ENCODE measurements at regions not wholly inside any gene's neighbourhood (a gene's known extent, or its start where the extent isn't known, plus 50 kb on each side); places are given as distances from the start of the nearest gene placed in this dataset.
"Not testable (repeated sequence)": the region's sequence is repeated elsewhere in the genome, so short reads cannot be mapped to it uniquely, and the experiment has no call there.

GRCh38 chrX:106220177-106220576 is 52.1 kb downstream of the PWWP3B start:
- no peak for DNase-seq (ENCODE audit: low read depth in 4 of 4, low spot score in 1 of 4)

GRCh38 chrX:106243376-106243775 is 75.3 kb downstream of the PWWP3B start:
- no peak for DNase-seq (ENCODE audit: low read depth in 4 of 4, low spot score in 1 of 4)

GRCh38 chrX:106246511-106246910 is 78.4 kb downstream of the PWWP3B start:
- DNase-seq (ENCODE audit: low read depth in 4 of 4, low spot score in 1 of 4) = no peak

- DNase-seq (ENCODE audit: low read depth in 4 of 4, low spot score in 1 of 4) = no peak
Observed at GRCh38 chrX:106247162-106247561, 79.1 kb downstream of the PWWP3B start.

- DNase-seq (ENCODE audit: low read depth in 4 of 4, low spot score in 1 of 4) = no peak
Observed at GRCh38 chrX:106249706-106250379, 81.7 kb downstream of the PWWP3B start.

GRCh38 chrX:106263817-106264216 is 95.7 kb downstream of the PWWP3B start:
- DNase-seq (ENCODE audit: low read depth in 4 of 4, low spot score in 1 of 4) = no peak

GRCh38 chrX:106273947-106274587 is 106.0 kb downstream of the PWWP3B start:
- not testable (repeated sequence) for DNase-seq (ENCODE audit: low read depth in 4 of 4, low spot score in 1 of 4)

- not testable (repeated sequence) for DNase-seq (ENCODE audit: low read depth in 4 of 4, low spot score in 1 of 4)
Observed at GRCh38 chrX:106275172-106275571, 107.1 kb downstream of the PWWP3B start.

GRCh38 chrX:106278951-106279350 is 110.8 kb downstream of the PWWP3B start:
- DNase-seq (ENCODE audit: low read depth in 4 of 4, low spot score in 1 of 4) = no peak

- DNase-seq (ENCODE audit: low read depth in 4 of 4, low spot score in 1 of 4) = no peak
Observed at GRCh38 chrX:106281383-106281782, 113.3 kb downstream of the PWWP3B start.

- DNase-seq (ENCODE audit: low read depth in 4 of 4, low spot score in 1 of 4) = no peak
Observed at GRCh38 chrX:106283841-106284240, 115.7 kb downstream of the PWWP3B start.

GRCh38 chrX:106284431-106285025 is 116.4 kb downstream of the PWWP3B start:
- no peak for DNase-seq (ENCODE audit: low read depth in 4 of 4, low spot score in 1 of 4)

- DNase-seq (ENCODE audit: low read depth in 4 of 4, low spot score in 1 of 4) = no peak
Observed at GRCh38 chrX:106286053-106286650, 118.0 kb downstream of the PWWP3B start.

GRCh38 chrX:106290778-106291177 is 122.7 kb downstream of the PWWP3B start:
- not testable (repeated sequence) for DNase-seq (ENCODE audit: low read depth in 4 of 4, low spot score in 1 of 4)

- DNase-seq (ENCODE audit: low read depth in 4 of 4, low spot score in 1 of 4) = not testable (repeated sequence)
Observed at GRCh38 chrX:106291779-106292390, 123.8 kb downstream of the PWWP3B start.

GRCh38 chrX:106300239-106300638 is 132.1 kb downstream of the PWWP3B start:
- no peak for DNase-seq (ENCODE audit: low read depth in 4 of 4, low spot score in 1 of 4)

- DNase-seq (ENCODE audit: low read depth in 4 of 4, low spot score in 1 of 4) = no peak
Observed at GRCh38 chrX:106300656-106301055, 132.6 kb downstream of the PWWP3B start.

- DNase-seq (ENCODE audit: low read depth in 4 of 4, low spot score in 1 of 4) = no peak
Observed at GRCh38 chrX:106302304-106302703, 134.2 kb downstream of the PWWP3B start.

GRCh38 chrX:106306391-106306947 is 138.4 kb downstream of the PWWP3B start:
- no peak for DNase-seq (ENCODE audit: low read depth in 4 of 4, low spot score in 1 of 4)

GRCh38 chrX:106323357-106323756 is 155.3 kb downstream of the PWWP3B start:
- DNase-seq (ENCODE audit: low read depth in 4 of 4, low spot score in 1 of 4) = no peak

- no peak for DNase-seq (ENCODE audit: low read depth in 4 of 4, low spot score in 1 of 4)
Observed at GRCh38 chrX:106331606-106332005, 163.5 kb downstream of the PWWP3B start.

All from stimulated activated CD4-positive, alpha-beta T cell treated with anti-CD3 and anti-CD28 coated beads, Interleukin-1b, Interleukin-23, amount 100 ng/mL, for 24 hours (primary cell).